K562 (cell line): ENCODE measurements at regions not wholly inside any gene's neighbourhood (a gene's known extent, or its start where the extent isn't known, plus 50 kb on each side); places are given as distances from the start of the nearest gene placed in this dataset.

Source experiments
- ATAC-seq: fragments of 200-7000 bp; cut with Tn5 transposase; 3 replicates; pipeline ENCODE4 v1.9.1; 2020; ENCODE audit warnings: moderate library complexity
- BruUV-seq: library from RNA; stranded (reverse); fragments of 400-500 nt; replicated peaks from 2 replicates; lab custom pipeline; 2021; lab: Mats Ljungman, UMichigan
- CTCF ChIA-PET: fragments of 300-600 bp; formaldehyde crosslinking; extraction: SDS; loops from one replicate; lab custom pipeline; 2021; ENCODE audit warnings: low intra/inter-chr PET ratio; lab: Yijun Ruan, JAX
- POLR2A ChIA-PET: fragments of 300-600, 350-650 bp; sonication (Branson Sonifier 250); formaldehyde crosslinking; extraction: SDS; loops from one replicate; lab custom pipeline; 2021; ENCODE audit warnings: antibody characterized with exemption, inconsistent platforms; lab: Yijun Ruan, JAX
- DNase-seq, 4 experiments: peaks; one replicate each; pipeline versions ENCODE4 v3.0.0 to v3.0.0-alpha.2; 2011 to 2018; ENCODE audit warnings: low spot score in 3 of 4, mixed read lengths in 3 of 4; ENCODE audit errors: extremely low read depth in 1 of 4
- FAIRE-seq: peaks from 2 replicates; lab custom pipeline; 2011; peaks lifted over from hg19 to GRCh38; lab: Jason Lieb, UNC
- H2AFZ ChIP-seq: 2 replicates; pipeline ENCODE4 v1.6.0; 2011; ENCODE audit warnings: low read depth, low read length, control low read depth, inconsistent platforms
- H3K27ac ChIP-seq: fragments of 200-600 bp; 3 replicates; pipeline ENCODE4 v1.8.0; 2011; ENCODE audit warnings: low read depth, mild to moderate bottlenecking, control low read depth, inconsistent platforms, low read length, moderate library complexity, mixed read lengths; ENCODE audit errors: extremely low read depth
- H3K27me3 ChIP-seq, 2 experiments: fragments of 300-600 bp in 1 of 2; 2 replicates in 1 of 2; 3 replicates in 1 of 2; pipeline versions ENCODE4 v1.6.0 to v1.8.0; 2011; ENCODE audit warnings: inconsistent platforms in 2 of 2, low read length in 2 of 2, mild to moderate bottlenecking in 1 of 2, mixed read lengths in 1 of 2, moderate library complexity in 1 of 2; ENCODE audit not compliant: control insufficient read depth in 2 of 2, insufficient read depth in 2 of 2
- H3K36me3 ChIP-seq: fragments of 300-600 bp; 3 replicates; pipeline ENCODE4 v1.8.0; 2011; ENCODE audit warnings: mild to moderate bottlenecking, low read length, inconsistent platforms; ENCODE audit not compliant: control insufficient read depth, insufficient read depth
- H3K4me1 ChIP-seq, 2 experiments: fragments of 200-600 bp in 1 of 2; replicated peaks in 1 of 2; 2 replicates in 1 of 2; 3 replicates in 1 of 2; pipeline versions ENCODE4 v1.5.1 to v1.8.0; 2011; ENCODE audit warnings: inconsistent platforms in 2 of 2, low read length in 2 of 2, mild to moderate bottlenecking in 1 of 2, mixed read lengths in 1 of 2, moderate library complexity in 1 of 2; ENCODE audit not compliant: control insufficient read depth in 2 of 2, insufficient read depth in 2 of 2
- H3K4me2 ChIP-seq: 2 replicates; pipeline ENCODE4 v1.6.1; 2011; ENCODE audit warnings: low read length, control low read depth, inconsistent platforms, mixed read lengths; ENCODE audit not compliant: insufficient read depth
- H3K4me3 ChIP-seq: fragments of 200-600 bp; sonication (generic), shearing (Covaris generic); 2 replicates; pipeline ENCODE4 v1.5.1; 2016; ENCODE audit warnings: control low read depth, inconsistent platforms
- H3K79me2 ChIP-seq: fragments of 200-600 bp; 3 replicates; pipeline ENCODE4 v1.8.0; 2011; ENCODE audit warnings: low read length, inconsistent platforms; ENCODE audit not compliant: control insufficient read depth, insufficient read depth
- H3K9ac ChIP-seq, 2 experiments: 2 replicates each; pipeline versions ENCODE4 v1.6.0 to v1.6.1; 2011; ENCODE audit warnings: low read depth in 2 of 2, low read length in 2 of 2, control low read depth in 1 of 2, inconsistent platforms in 1 of 2, mild to moderate bottlenecking in 1 of 2, mixed read lengths in 1 of 2; ENCODE audit not compliant: insufficient read depth in 1 of 2
- H3K9me1 ChIP-seq: one replicate; pipeline ENCODE4 v1.6.0; 2011; ENCODE audit warnings: inconsistent platforms, mild to moderate bottlenecking, low read length, moderate library complexity; ENCODE audit not compliant: control insufficient read depth, insufficient read depth
- H3K9me3 ChIP-seq: replicated peaks from 2 replicates; pipeline ENCODE4 v1.5.1; 2011; ENCODE audit warnings: low read depth, low read length, inconsistent platforms; ENCODE audit not compliant: control insufficient read depth, insufficient read depth
- H4K20me1 ChIP-seq: replicated peaks from 2 replicates; pipeline ENCODE4 v1.6.1; 2011; ENCODE audit warnings: low read length, inconsistent platforms, mixed read lengths; ENCODE audit not compliant: control insufficient read depth, insufficient read depth
- CTCF ChIP-seq, 3 experiments: IDR thresholded peaks in 2 of 3; conservative IDR thresholded peaks in 1 of 3; 2 replicates each; pipeline ENCODE4 v1.5.1; 2011 to 2012; ENCODE audit warnings: low read length in 3 of 3, mild to moderate bottlenecking in 3 of 3, control low read depth in 2 of 3, improper control_type of control experiment in 1 of 3, inconsistent platforms in 1 of 3, low read depth in 1 of 3, mixed read lengths in 1 of 3, moderate library complexity in 1 of 3; ENCODE audit not compliant: insufficient read depth in 2 of 3
- CTCFL ChIP-seq: IDR thresholded peaks from 2 replicates; pipeline ENCODE4 v1.6.1; 2011; ENCODE audit warnings: borderline replicate concordance, low read depth, mild to moderate bottlenecking, moderate library complexity, low read length; ENCODE audit not compliant: insufficient read depth, poor library complexity, severe bottlenecking
- ESRRA ChIP-seq: fragments of 450-650 bp; IDR thresholded peaks from 2 replicates; pipeline ENCODE4 v1.6.1; 2014; ENCODE audit warnings: low read depth, mild to moderate bottlenecking, moderate library complexity, borderline replicate concordance
- IRF2 ChIP-seq: sonication (generic); formaldehyde crosslinking; IDR thresholded peaks from 2 replicates; pipeline ENCODE4 v1.8.1; 2022; ENCODE audit warnings: mild to moderate bottlenecking, missing genetic modification reagents
- JUND ChIP-seq, 2 experiments: IDR thresholded peaks; 2 replicates in 1 of 2; 3 replicates in 1 of 2; pipeline ENCODE4 v1.6.1; 2011; ENCODE audit warnings: borderline replicate concordance in 2 of 2, low read depth in 2 of 2, low read length in 2 of 2, improper control_type of control experiment in 1 of 2, missing biosample characterization in 1 of 2, missing genetic modification characterization in 1 of 2, missing genetic modification reagents in 1 of 2
- NFE2 ChIP-seq: IDR thresholded peaks from 2 replicates; pipeline ENCODE4 v1.6.1; 2014; ENCODE audit warnings: antibody characterized with exemption, low read depth
- RFX1 ChIP-seq: fragments of 450-650 bp; IDR thresholded peaks from 2 replicates; pipeline ENCODE4 v1.6.1; 2016; ENCODE audit warnings: mild to moderate bottlenecking, moderate library complexity
- TFAP4 ChIP-seq: sonication (generic); formaldehyde crosslinking; IDR thresholded peaks from 2 replicates; pipeline ENCODE4 v1.8.0; 2022; ENCODE audit warnings: missing genetic modification reagents, mild to moderate bottlenecking, moderate library complexity, borderline replicate concordance
- ZNF639 ChIP-seq, 2 experiments: fragments of 200-800 bp in 1 of 2; sonication (Bioruptor generic) in 1 of 2; sonication (generic) in 1 of 2; formaldehyde crosslinking in 1 of 2; IDR thresholded peaks in 1 of 2; conservative IDR thresholded peaks in 1 of 2; 2 replicates each; pipeline versions ENCODE4 v1.5.0 to v1.6.1; 2016 to 2020; ENCODE audit warnings: missing compliant biosample characterization in 1 of 2, missing genetic modification characterization in 1 of 2, missing genetic modification reagents in 1 of 2
- WGBS: fragments of 100-300 bp; shearing (Covaris generic); methylation state at CpG from one replicate; pipeline ENCODE4 v1.1.6; 2016; ENCODE audit warnings: low coverage, mixed read lengths; ENCODE audit not compliant: insufficient coverage; ENCODE audit errors: missing lambda C conversion rate; 5-methylcytosine and 5-hydroxymethylcytosine counted together
- in situ Hi-C: fragments of 300-500 bp; cut with MboI; formaldehyde crosslinking; loops from 4 replicates; pipeline ENCODE4 v1.15.0; 2018; ENCODE audit warnings: inconsistent platforms, mixed read lengths
- intact Hi-C: fragments of 100-400 bp; cut with micrococcal nuclease; formaldehyde crosslinking; loops from 2 replicates; pipeline ENCODE4 v1.14.2; 2022

GRCh38 chr4:125735102-125735501 is 420.3 kb downstream of the FAT4 start (continued):
- no peak for TF ChIP-seq JUND (IDR thresholded peaks at IDR 0.05; ENCODE audit: borderline replicate concordance, low read depth, low read length)
- TF ChIP-seq JUND (tag; IDR thresholded peaks at IDR 0.05; ENCODE audit: borderline replicate concordance, low read depth, low read length), result no peak
- no peak for TF ChIP-seq IRF2
- TF ChIP-seq ESRRA, result no peak

GRCh38 chr4:125736057-125736456 is 421.3 kb downstream of the FAT4 start:
- BruUV-seq, result no TSS peak
- ATAC-seq, result 0 out of 3 replicates have a peak, but pooled peaks have one; percentile 42
- no peak overlapping the region for H3K4me2 ChIP-seq
- 0% methylated on average over 1 of the region's 1 CpG for WGBS
- H3K9me1 ChIP-seq, result no peaks in the 10 kb centered on the region
- ChIA-PET CTCF (no interaction called here), POLR2A (no interaction called here)
- no peak overlapping the region for H3K9ac ChIP-seq
- no peak for FAIRE-seq
- no peaks in the 10 kb centered on the region for H3K79me2 ChIP-seq
- no peaks in the 10 kb centered on the region for H3K27me3 ChIP-seq
- intact Hi-C loops, result no loop called here
- H3K27ac ChIP-seq, result no peak overlapping the region
- H3K4me1 ChIP-seq, result no peaks in the 10 kb centered on the region
- no peaks in the 10 kb centered on the region for H3K36me3 ChIP-seq
- no peaks in the 10 kb centered on the region for H3K9me3 ChIP-seq
- in situ Hi-C loops, result loop anchor here (25.0 kb wide), 1 partner anchor 424 kb away; the partner anchor contains the start of gene FAT4
- no peaks in the 10 kb centered on the region for H4K20me1 ChIP-seq
- TF ChIP-seq CTCFL, result peak; percentile 41
- no peak for TF ChIP-seq ZNF639 (CRISPR knock-in tag; conservative IDR thresholded peaks at IDR 0.05 in 1 of 2, IDR thresholded peaks at IDR 0.05 in 1 of 2)
- peak in 2 of 3 experiments; percentile 10 to 20; a peak in 1 of 6 replicates for TF ChIP-seq CTCF (IDR thresholded peaks at IDR 0.05 in 2 of 3, conservative IDR thresholded peaks at IDR 0.05 in 1 of 3; ENCODE audit: insufficient read depth in 2 of 3, low read depth in 1 of 3, low read length in 3 of 3)
- peak; percentile 36 for TF ChIP-seq RFX1
- TF ChIP-seq TFAP4, result no peak
- TF ChIP-seq NFE2, result 0 out of 2 replicates have a peak, but pooled peaks have one; percentile 29
- TF ChIP-seq, all 486 proteins: peak for 4
- Histone ChIP-seq H2AFZ (no peak overlapping the region), H3K4me3 (no peak overlapping the region)
- peak in 2 of 4 experiments; percentile 7 to 15 for DNase-seq
